ENCODE measurements at regions not wholly inside any gene's neighbourhood (a gene's known extent, or its start where the extent isn't known, plus 50 kb on each side); places are given as distances from the start of the nearest gene placed in this dataset.
"Not testable (repeated sequence)": the region's sequence is repeated elsewhere in the genome, so short reads cannot be mapped to it uniquely, and the experiment has no call there.

DNA sequence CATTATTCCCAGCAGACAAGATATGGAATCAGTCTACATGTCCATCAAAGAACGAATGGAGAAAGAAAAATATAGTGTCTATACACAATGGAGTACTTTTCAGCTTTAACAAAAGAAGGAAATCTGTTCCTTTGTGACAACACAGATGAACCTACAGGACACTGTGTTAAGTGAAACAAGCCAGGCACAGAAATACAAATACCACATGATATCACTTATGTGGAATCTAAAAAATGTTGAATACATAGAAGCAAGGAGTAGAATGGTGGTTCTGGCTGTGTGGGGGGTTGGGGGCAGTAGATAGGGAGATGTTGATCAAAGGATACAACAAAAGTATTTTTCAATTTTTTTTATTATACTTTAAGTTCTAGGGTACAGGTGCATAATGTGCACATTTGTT, 347.7 kb upstream of the MAP2 start:
- DNase-seq, result no peak

DNA sequence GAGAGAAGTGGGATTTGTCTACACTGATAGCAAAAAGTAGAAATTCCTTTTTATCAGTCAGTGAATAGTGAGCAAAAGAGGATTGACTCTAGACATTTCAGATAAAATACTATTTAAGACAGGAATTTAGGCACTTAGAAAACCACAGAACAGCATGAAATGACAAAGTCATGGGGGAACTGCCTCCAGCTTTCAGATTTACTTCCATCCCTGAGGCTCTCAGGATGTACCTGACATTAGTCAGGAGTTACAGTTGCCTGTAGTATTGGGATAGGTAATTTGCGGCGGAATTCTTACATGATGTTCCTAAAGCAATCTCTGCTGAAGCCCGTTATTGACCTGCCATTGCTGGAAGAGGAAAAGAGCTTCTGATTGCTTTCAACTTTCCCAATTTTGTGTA, 337.1 kb upstream of the MAP2 start:
- no peak for DNase-seq

DNA sequence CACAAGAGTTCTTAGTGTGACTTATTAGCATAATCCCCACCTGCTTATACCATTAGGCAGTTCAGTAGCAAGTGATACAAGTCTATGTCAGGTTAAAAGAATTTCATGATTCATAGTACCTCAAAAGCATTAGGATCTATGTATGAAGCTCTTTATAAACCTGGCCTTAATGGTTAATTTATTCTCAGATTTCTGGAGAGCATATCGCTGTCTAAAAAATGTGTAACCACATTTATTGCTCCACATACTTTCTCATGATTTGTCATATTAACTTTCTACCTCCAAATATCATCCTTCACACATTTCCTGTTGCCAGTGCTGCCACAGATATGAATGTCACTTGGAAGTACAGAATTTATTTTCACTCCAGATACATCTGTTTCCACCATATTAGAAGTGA, 332.8 kb upstream of the MAP2 start:
- DNase-seq, result no peak

DNA sequence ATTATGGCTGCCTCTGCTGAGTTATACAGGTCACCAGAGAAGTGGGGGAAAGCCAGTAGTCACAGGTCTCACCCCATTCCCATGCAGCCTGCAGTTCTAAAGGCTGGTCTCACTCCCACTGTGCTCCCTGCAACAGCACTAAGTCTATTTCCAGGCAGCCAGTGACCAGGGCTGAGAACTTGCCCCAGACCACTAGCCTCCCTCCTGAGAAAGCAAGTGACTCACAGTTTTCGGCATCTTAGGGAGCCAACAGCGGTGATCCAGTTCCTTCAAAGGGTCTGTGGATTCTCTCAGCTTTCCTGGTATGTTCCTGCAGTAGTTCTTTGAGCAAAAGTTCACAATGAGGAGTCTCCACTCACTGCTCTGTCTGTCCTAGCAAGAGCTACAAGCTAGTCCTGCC, 329.6 kb upstream of the MAP2 start:
- no peak for DNase-seq

DNA sequence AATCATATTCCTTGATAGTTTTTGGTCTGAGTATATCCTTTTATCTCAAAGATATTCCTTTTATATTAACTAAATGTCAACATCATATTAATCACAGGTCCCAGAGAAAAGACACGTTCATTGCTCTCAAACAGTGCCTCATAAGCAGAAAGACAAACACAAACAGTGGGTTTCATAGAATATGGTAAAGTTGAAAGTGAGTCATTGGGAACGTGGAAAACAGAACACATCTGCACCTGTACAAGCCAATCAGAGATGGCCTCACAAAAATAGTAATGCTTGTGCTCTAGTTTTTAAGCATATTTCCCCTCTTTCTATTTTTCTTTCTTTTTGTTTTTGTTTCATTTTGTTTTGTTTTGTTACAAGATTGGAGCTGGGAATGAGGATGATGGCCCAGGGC, 328.4 kb upstream of the MAP2 start:
- no peak for DNase-seq

DNA sequence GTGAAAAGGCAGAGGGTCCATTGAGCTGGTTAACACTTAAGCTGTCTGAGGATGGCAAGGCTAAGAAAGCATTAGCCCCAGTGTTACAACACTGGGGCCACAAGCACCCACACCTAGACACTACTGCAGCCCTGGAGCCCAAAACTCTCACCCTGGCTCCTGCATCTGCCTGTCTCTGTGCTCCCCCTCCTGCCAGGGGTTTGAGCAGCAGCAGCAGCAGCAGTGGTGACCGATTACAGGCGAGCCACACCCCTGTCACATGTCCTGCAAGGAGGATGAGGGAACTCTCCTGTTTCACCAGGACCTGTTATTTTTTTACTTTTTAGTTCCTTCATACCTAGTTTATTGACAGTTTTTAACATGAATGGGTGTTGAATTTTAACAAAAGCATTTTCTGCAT, 326.7 kb upstream of the MAP2 start:
- DNase-seq, result no peak

DNA sequence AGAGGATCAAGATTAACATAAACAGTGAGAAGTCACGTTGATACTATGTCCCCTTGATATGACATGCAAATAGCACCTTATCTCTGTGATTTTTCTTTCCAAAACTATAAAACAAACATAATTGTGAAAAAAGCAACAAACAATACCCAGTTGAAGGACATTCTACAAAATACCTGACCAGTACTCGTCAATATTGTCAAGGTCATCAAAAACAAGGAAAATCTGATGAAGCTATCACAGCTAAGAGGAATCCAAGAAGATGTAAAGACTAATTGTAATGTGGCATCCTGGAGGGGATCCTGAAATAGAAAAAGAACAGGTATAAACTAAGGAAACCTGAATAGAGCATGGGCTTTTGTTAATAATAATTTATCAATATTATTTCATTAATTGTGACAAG, 321.5 kb upstream of the MAP2 start:
- DNase-seq, result no peak

DNA sequence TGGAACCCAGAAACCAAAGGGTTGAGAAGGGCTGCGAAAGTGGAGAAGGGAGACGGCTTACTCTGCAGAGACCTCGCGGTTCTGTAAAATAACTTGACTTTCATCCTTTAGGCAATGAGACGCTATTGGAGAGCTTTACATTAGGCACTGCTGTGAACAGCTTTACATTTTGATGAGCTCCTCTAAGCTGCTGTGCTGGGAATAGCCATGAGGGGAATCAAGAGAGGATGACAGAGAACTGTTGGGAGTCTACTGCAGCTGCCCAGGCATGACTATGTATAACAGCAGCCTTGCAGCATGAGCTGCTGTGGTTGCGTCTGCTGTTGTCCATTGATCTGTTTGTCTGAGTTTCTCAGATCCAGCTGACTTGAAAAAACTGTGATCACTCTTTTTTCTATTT, 310.8 kb upstream of the MAP2 start:
- no peak for DNase-seq

DNA sequence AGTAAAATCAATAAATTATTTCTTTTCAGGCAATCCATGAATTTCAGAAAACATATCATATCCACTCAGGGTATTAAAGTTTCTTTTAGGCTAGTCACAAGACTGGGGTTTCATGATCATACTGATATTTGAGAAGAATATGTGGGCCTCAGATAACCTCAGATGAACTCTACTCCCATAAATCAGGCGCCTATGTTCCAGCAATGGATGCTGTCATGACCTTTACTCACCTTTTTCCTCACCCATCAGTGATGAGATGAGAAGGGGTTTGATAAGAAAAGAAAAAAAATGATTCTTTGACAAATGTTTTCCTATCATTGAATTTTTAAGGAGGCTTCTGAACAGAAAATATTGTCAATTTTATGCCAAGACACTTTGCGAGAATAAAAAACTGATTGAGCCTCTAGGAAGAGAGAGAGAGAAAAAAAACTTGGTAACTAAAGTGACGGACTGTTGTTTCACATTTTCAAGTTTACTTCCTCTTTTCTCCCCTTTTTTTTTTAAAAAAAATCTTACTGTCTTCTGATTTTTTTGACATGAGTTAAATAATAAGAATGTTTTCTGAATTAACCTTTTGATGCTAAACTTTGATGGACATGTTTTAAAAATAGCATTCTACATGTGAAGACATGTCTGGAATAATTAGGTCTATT, 309.1 kb upstream of the MAP2 start:
- no peak for DNase-seq

DNA sequence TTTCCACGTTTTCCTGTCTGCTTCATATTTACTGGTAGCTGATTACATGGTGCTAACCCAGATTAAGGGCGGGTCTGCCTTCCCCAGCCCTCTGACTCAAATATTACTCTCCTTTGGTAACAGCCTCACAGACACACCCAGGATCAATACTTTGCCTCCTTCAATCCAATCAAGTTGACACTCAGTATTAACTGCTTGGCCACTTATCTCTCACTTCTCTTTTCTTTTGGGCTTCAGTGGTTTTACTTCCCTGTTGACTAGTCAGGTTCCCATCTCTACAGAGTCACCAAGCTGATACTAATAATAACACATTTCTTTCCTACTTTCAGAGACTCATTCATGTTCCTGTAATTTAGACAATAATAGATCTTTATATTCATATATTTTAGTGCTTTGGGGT, 302.2 kb upstream of the MAP2 start:
- no peak for DNase-seq

DNA sequence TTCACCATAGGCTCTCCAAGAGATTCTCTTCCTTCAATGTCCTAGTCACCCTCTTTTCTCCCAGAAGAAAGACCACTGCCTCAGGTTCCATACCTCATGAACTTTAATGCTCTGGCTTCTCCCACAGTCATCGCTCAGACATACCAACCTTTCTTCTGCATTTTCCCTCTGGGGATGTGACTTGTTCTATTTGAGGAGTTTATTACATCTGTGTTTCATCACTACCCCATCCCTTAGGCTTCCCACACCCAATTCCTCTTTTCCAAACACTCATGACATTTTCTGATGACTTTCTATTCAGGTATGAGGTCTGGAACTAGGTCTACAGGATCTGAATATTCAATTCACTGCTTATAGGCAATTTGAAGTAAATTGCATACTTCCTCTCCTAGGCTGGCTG, 298.6 kb upstream of the MAP2 start:
- DNase-seq, result no peak

DNA sequence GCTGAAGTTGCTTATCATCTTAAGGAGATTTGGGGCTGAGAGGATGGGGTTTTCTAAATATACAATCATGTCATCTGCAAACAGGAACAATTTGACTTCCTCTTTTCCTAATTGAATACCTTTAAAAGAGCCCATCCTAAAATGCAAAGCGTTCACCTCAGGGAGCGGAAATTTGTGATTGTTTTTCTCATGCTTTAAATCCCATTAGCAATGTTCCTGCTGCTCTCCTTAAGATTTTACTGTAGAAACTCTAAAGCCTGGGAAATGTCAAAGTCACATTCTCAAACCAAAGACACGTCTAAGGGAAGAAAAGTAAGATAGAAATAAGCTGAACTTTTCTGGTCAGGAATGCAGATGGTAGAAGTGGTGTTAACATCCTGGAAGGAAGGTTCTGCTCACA, 285.8 kb upstream of the MAP2 start:
- DNase-seq, result no peak

DNA sequence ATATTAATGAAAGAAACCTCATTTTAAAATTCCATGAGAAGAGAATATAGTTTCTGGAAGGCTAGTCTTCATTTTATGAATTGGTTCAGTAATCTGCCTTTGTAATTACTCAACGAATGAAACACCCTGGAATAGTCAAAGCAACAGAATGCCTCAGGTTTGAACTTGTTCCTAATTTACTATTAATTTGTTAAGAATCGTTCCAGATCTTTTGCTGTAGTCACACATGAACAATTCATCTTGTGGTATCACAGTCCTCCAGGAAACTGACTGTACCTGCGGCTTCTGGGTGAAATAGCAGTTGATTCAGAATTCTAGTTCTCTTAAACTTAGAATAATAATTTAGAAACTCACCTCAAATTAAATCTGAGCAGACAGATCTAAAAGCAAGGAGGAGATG, 282.7 kb upstream of the MAP2 start:
- DNase-seq, result no peak

DNA sequence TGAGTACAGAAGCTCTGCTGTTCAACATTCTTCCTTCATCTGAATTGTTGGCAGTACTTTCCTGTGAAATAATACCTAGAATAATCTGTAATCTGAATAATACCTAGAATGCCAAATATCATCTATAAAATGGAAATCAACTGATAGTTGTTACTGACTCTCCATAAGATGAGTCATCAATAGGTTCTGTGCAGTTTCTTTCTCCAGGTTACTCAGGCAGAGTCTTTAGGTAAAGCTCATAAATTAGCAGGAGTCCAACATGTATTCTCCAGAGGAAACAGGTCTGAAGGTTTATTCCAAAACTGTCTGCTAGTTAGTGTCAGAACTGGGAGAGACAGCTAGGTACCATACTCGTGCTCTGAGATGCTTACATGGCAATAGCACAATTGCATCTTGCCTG, 282.0 kb upstream of the MAP2 start:
- no peak for DNase-seq

DNA sequence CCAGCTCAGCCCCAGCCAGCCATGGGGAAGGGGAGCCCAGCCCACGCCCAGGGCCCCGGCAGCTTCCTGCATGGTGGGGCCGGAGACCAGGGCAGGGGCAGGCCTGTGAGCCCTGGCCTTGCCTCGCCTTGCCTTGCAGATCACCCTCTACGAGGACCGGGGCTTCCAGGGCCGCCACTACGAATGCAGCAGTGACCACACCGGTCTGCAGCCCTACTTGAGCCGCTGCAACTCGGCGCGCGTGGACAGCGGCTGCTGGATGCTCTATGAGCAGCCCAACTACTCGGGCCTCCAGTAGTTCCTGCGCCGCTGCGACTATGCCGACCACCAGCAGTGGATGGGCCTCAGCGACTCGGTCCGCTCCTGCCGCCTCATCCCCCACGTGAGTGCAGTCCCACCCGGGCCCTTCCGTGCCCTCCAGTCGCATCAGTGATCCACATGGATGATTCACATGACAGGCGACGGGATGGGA, 278.6 kb upstream of the MAP2 start:
- not testable (repeated sequence) for DNase-seq

DNA sequence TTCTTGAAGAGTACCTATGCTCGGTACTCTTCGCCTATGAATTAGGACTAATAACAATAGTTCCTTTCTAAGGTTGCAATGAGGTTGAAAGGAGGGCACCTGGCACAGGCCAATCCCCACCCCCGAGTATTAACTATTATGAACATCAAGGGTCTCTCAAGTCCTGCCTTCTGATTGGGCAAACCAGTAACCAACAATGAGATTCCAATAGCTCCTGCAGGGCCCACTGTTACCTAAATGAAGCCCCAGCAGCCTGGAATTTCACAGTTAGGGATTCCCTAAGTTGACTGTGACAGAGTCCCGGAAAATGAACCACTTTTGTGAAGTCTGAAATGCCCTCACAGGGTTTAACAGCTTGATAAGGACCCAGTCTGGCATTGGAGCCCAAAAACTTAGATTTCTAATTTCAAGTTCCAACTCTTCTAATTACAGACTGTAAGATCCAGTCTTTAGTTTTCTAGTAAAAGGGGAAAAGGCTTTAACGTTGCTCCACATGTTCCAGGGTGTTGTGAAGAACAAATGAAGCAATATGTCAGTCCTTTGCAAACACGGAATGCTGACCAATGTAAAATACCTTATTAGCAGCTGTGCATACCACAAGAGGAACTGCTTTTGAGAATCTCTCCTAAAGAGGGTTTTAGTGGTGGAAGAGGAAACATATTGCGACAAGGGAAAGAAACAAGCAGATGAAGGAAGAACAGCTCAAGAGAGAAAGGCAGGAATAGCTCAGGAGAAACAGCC, 277.7 kb upstream of the MAP2 start:
- DNase-seq, result no peak

DNA sequence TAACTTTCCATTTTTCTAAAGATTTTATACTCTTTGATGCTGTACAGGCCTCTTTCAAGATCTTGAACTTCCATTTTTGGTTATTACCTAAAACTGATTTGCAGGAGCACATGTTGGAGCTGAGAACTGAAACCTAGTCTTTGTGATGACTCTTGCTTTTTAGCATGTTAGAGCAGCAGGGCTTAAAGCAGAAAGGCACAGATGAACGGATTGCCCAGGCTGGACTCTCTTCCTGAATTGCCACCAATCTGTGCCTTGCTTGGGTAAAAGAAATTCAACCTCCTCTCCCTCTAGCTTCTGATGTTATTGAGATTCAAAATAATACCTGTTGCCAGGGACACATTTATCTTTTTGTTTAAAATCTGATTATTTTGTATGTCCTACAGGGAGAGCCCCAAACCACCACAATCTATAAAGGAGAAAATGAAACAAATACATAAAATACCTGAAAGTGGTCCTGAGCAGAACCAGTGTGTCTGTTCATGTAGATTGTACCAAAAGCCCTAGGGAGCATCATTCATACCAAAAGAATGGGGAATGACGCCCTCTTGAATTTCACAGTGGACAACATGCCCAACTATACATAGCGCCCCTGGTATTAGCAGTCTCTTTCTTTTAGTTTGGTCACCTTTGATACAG, 277.0 kb upstream of the MAP2 start:
- no peak for DNase-seq

DNA sequence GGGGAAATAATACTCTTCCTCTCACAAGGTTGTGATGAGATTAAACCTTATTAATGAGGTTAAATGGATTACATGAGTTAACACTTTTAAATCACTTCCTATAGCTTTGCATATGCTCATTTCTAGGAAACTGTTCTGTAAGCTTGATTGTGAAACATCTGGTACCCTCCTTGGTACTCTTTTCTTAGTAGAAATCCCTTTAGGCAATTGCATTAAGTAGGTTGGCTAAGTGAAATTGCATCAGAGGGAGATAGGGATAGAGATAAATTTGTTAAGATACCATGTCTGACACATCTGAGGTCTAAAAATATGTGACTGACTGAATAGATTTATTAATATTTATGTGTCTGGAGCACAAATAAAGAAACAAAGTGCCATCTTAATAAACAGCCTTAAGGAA, 275.9 kb upstream of the MAP2 start:
- DNase-seq, result no peak

DNA sequence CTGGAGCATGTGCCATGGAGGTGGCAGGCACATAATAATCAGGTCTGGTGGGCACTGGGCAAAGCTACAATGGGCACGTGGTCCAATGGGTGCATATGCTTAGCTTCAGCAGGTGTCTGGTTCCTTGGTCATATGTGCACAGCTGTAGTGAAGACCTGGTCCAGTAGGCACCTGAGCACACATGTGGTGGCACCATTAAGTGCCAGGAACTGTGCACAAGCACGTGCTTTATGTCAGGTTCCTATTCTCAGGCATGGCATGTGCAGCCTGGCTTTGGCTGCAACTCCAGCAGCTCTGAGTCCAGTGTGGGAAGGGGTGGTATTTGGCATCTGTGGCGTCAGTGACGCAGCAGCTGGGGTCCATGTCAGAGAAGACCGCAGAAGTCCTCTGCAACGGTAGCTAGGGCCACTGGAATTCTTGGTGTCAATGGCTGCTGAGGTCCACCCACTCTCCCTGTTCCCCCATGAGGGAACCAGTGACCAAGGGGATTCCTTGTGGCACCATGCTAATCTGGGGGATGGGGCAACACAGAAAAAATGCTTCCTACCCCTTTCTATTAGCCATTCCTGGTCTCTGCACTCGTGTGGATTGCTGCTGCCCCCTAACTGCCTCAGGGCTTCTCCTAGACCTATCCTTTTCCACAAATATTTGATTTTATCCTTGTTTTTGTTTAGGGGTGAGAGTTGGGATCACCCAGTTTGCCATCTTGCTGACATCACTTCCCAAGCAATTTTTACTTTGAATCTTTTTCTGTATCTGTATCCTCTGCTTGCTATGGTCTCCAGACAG, 262.9 kb upstream of the MAP2 start:
- DNase-seq, result no peak

DNA sequence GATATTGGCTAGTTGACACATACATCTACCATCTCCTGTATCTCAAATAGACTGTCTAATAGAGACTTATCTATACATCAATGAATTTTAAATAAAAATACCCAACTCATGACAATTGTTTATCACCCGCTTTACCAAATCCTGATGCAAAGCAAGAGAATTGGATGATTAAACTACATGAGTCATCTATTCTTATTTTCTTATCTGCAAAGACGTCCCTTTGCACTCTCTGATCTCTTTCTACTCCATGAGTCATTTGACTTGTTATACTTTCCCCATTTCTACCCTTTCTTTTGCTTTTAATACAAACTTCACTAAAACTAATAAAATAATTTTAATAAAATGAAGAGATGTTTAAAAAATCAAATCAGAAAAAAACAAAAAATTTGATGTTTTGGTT, 261.7 kb upstream of the MAP2 start:
- DNase-seq, result no peak

DNA sequence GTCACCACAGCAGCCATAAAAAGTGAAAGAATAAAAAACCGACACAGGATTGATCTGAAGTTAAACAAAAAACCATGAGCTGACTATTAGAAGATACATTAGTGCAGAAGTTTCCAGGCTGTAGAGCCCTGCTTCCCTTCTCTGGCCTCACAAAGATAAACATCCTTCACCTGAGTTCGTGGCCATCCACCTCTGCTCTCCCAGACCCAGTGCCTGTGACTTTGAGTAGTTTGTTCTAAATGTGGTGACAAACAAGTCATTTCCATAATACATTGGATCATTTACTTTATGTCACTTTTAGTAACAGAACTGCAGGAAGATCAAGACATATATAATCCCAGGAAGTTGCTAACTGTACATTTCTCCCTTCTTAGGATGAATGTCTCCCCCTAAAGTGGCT, 241.9 kb upstream of the MAP2 start:
- DNase-seq, result no peak

DNA sequence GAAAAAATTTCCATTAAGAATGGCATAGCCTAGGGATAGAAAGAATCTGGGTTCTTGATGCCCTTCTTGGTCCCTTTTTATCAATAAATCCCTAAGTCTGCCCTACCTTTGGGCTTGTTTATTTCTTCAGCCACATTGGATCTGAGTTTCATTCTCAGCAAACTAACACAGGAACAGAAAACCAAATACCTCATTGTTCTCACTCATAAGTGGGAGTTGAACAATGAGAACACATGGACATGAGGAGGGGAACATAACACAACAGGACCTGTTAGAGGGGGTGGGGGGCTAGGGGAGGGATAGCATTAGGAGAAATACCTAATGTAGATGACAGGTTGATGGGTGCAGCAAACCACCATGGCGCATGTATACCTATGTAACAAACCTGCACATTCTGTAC, 237.0 kb upstream of the MAP2 start:
- not testable (repeated sequence) for DNase-seq

DNA sequence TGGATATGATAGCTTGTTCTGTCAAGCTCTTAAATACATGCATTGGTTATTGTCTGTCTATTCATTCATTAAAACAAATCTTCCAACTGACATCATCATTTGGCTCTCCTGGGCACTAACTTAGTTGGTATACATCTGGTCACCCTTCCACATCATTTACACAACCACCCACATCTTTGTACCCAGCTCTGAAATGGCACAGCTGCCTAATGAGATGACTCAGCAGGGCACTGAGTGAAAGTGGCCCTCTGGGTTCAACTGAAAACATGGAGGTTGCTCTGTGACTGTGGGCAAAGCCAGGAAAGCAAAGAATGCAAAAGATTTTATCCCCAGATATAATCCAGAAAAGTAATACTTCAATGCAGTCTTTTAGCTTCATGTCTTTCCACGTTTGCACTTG, 234.0 kb upstream of the MAP2 start:
- no peak for DNase-seq

DNA sequence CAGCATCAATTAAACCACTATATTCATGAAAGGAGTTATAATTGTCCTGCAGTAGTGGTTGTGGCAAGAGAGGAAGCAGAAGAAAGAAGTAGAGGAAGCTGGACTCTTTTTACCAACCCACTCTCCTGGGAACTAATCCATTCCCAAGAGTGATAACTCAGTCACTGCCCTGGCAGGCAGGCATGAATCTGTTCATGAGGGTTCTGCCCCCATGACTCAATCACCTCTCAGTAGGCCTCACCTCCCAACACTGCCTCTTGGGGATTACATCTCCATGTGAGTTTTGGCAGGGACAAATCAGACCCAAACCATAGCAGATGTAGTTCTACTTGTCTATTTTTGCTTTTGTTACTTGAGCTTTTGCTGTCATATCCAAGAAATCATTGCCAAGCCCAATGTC, 232.7 kb upstream of the MAP2 start:
- no peak for DNase-seq
